ENCODE measurements at regions not wholly inside any gene's neighbourhood (a gene's known extent, or its start where the extent isn't known, plus 50 kb on each side); places are given as distances from the start of the nearest gene placed in this dataset.

DNA sequence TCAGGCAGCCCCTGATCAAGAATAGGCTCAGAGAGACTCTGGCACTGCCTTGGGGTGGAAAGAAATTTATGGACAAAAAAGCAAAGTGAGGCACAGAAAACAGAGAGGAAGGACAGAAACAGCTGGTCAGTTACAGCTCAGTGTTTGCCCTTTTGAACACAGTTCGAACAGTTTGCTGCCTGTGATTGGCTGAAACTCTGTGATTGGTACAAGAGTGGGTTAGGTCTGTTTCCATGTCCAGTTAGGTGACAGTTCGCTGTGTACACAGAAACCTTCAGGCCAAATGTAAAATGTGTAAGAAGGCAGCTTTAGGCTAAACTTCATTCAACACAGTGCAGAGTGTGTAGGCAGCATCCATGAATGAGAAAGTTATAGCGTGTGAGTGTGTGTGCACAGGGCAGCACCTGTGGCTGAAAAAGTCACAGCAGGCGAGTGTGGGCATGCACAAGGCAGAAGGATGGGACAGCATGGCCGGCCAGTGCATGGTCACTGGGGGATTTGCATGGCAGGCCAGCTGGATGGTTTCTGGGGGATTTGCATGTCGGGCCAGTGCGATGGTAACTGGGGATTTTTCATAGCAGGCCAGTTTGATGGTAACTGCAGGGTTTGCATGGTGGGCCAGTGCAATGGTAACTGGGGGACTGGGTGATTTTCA, 75.4 kb upstream of the FRMD1 start:
- no peak overlapping the region for H2BK5ac ChIP-seq (ENCODE audit: low read depth, low read length, poor library complexity, severe bottlenecking)
- peak overlapping the region in 1 of 2 experiments; percentile 51 for H3K14ac ChIP-seq (ENCODE audit: low read length in 2 of 2)
- H2AFZ ChIP-seq (ENCODE audit: low read depth, low read length), result no peak overlapping the region
- peak overlapping the region; percentile 12 for H2BK15ac ChIP-seq (ENCODE audit: low read depth, poor library complexity, severe bottlenecking)
- H4K91ac ChIP-seq (ENCODE audit: low read length), result peak overlapping the region; percentile 77
- H2BK120ac ChIP-seq (ENCODE audit: low read depth, low read length), result peak overlapping the region; percentile 77
- H3K27me3 ChIP-seq (ENCODE audit: control insufficient read depth in 1 of 2, insufficient read depth in 1 of 2, low read length in 2 of 2), result peaks cover 0 to 20% of the 10 kb centered on the region in 2 experiments
- no peaks in the 10 kb centered on the region for H3K9me3 ChIP-seq (ENCODE audit: control insufficient read depth, low read length)
- no peak overlapping the region for H3K27ac ChIP-seq (ENCODE audit: low read length, poor library complexity, severe bottlenecking)
- H4K8ac ChIP-seq (ENCODE audit: low read length), result peak overlapping the region; percentile 53
- H3K18ac ChIP-seq (ENCODE audit: low read depth in 1 of 2, low read length in 2 of 2), result peak overlapping the region; percentile 8 to 26
- H3K9ac ChIP-seq (ENCODE audit: low read length), result no peak overlapping the region
- H3K4me2 ChIP-seq (ENCODE audit: low read length, poor library complexity, severe bottlenecking), result no peak overlapping the region
- no peak for DNase-seq
- H2AK5ac ChIP-seq (ENCODE audit: low read length, severe bottlenecking), result no peak overlapping the region
- H3K23ac ChIP-seq (ENCODE audit: low read length in 2 of 2), result no peak overlapping the region
- no peaks in the 10 kb centered on the region for H3K36me3 ChIP-seq (ENCODE audit: control insufficient read depth in 1 of 2, insufficient read depth in 2 of 2, low read depth in 1 of 2, low read length in 2 of 2)
- no peaks in the 10 kb centered on the region for H3K79me1 ChIP-seq (replicated peaks; ENCODE audit: low read length, poor library complexity, severe bottlenecking)
- no peak overlapping the region for H3K4me3 ChIP-seq (ENCODE audit: insufficient read depth in 1 of 2, low read depth in 1 of 2, low read length in 2 of 2)
- peak overlapping the region in 1 of 2 experiments; percentile 31 for H3K4ac ChIP-seq (ENCODE audit: low read depth in 1 of 2, low read length in 2 of 2)
- peak overlapping the region; percentile 64 to 88 for H2BK12ac ChIP-seq (ENCODE audit: low read length in 2 of 2)
- peaks cover 38% of the 10 kb centered on the region for H3K4me1 ChIP-seq (ENCODE audit: control insufficient read depth, insufficient read depth, low read depth, low read length)
- WGBS, result 94% methylated on average over 7 of the region's 7 CpGs

DNA sequence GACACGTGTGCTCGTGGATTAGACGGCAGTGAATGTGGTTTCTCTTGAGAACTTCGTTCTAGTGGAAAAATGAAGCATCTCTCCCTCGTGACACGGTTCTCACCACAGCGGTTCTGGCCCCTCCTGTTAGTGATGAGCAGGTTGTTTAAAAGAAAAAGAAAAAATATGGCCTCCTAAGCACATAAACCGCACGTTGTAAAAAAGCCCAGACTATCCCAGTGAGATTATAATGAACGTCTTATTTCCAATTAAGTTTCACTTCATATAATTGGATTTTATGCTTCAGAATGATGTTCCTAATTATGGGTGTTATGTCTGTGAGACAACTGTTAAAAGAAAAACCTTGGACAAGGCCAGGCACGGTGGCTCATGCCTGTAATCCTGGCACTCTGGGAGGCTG, 74.5 kb upstream of the FRMD1 start:
- no peaks in the 10 kb centered on the region for H3K79me1 ChIP-seq (replicated peaks; ENCODE audit: low read length, poor library complexity, severe bottlenecking)
- WGBS, result 85% methylated on average over 8 of the region's 11 CpGs

DNA sequence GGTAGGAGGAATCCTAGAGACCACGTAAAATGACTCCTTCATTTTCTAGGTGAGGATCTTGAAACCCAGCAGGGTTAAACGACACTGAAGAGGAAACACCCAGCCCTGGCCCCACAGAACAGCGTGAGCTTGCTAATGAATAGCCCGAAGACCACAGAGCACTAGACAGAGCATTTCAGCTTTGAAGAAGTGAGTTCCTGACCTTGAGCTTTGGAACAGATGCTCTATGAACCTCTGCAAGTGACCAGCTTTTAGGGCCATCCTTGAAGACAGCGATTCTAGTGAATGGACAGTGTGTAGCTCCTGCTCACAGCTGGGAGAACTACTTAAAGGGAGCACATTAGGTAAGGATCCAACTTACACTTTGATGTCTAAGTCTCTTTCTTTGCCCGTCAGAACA, 74.0 kb upstream of the FRMD1 start:
- peak overlapping the region in 1 of 2 experiments; percentile 20 for H2BK12ac ChIP-seq (ENCODE audit: low read length in 2 of 2)
- H3K4ac ChIP-seq (ENCODE audit: low read depth in 1 of 2, low read length in 2 of 2), result peak overlapping the region in 1 of 2 experiments; percentile 5
- no peaks in the 10 kb centered on the region for H3K9me3 ChIP-seq (ENCODE audit: control insufficient read depth, low read length)
- WGBS, result 49% methylated on average over 5 of the region's 6 CpGs
- H3K23ac ChIP-seq (ENCODE audit: low read length in 2 of 2), result no peak overlapping the region
- no peak overlapping the region for H2BK15ac ChIP-seq (ENCODE audit: low read depth, poor library complexity, severe bottlenecking)
- H3K79me1 ChIP-seq (replicated peaks; ENCODE audit: low read length, poor library complexity, severe bottlenecking), result no peaks in the 10 kb centered on the region
- H3K27ac ChIP-seq (ENCODE audit: low read length, poor library complexity, severe bottlenecking), result no peak overlapping the region
- no peak overlapping the region for H3K4me3 ChIP-seq (ENCODE audit: insufficient read depth in 1 of 2, low read depth in 1 of 2, low read length in 2 of 2)
- H2AK5ac ChIP-seq (ENCODE audit: low read length, severe bottlenecking), result no peak overlapping the region
- H3K27me3 ChIP-seq (ENCODE audit: control insufficient read depth in 1 of 2, insufficient read depth in 1 of 2, low read length in 2 of 2), result peaks cover 0 to 31% of the 10 kb centered on the region in 2 experiments
- no peak overlapping the region for H3K14ac ChIP-seq (ENCODE audit: low read length in 2 of 2)
- no peak overlapping the region for H3K4me2 ChIP-seq (ENCODE audit: low read length, poor library complexity, severe bottlenecking)
- peaks cover 29% of the 10 kb centered on the region for H3K4me1 ChIP-seq (ENCODE audit: control insufficient read depth, insufficient read depth, low read depth, low read length)
- no peak overlapping the region for H2BK5ac ChIP-seq (ENCODE audit: low read depth, low read length, poor library complexity, severe bottlenecking)
- no peak overlapping the region for H4K8ac ChIP-seq (ENCODE audit: low read length)
- H3K18ac ChIP-seq (ENCODE audit: low read depth in 1 of 2, low read length in 2 of 2), result no peak overlapping the region
- no peaks in the 10 kb centered on the region for H3K36me3 ChIP-seq (ENCODE audit: control insufficient read depth in 1 of 2, insufficient read depth in 2 of 2, low read depth in 1 of 2, low read length in 2 of 2)
- H2AFZ ChIP-seq (ENCODE audit: low read depth, low read length), result no peak overlapping the region
- H2BK120ac ChIP-seq (ENCODE audit: low read depth, low read length), result peak overlapping the region; percentile 22
- no peak overlapping the region for H3K9ac ChIP-seq (ENCODE audit: low read length)
- no peak for DNase-seq
- H4K91ac ChIP-seq (ENCODE audit: low read length), result no peak overlapping the region

More for the DNA sequence above, 74.5 kb upstream of the FRMD1 start:
- H2BK5ac ChIP-seq (ENCODE audit: low read depth, low read length, poor library complexity, severe bottlenecking), result no peak overlapping the region
- H2BK12ac ChIP-seq (ENCODE audit: low read length in 2 of 2), result no peak overlapping the region
- H3K4me2 ChIP-seq (ENCODE audit: low read length, poor library complexity, severe bottlenecking), result no peak overlapping the region
- H3K4ac ChIP-seq (ENCODE audit: low read depth in 1 of 2, low read length in 2 of 2), result no peak overlapping the region
- no peak overlapping the region for H3K9ac ChIP-seq (ENCODE audit: low read length)
- no peak overlapping the region for H4K8ac ChIP-seq (ENCODE audit: low read length)
- H3K4me1 ChIP-seq (ENCODE audit: control insufficient read depth, insufficient read depth, low read depth, low read length), result peaks cover 33% of the 10 kb centered on the region
- H3K27me3 ChIP-seq (ENCODE audit: control insufficient read depth in 1 of 2, insufficient read depth in 1 of 2, low read length in 2 of 2), result peaks cover 0 to 25% of the 10 kb centered on the region in 2 experiments
- H3K36me3 ChIP-seq (ENCODE audit: control insufficient read depth in 1 of 2, insufficient read depth in 2 of 2, low read depth in 1 of 2, low read length in 2 of 2), result no peaks in the 10 kb centered on the region
- H2BK15ac ChIP-seq (ENCODE audit: low read depth, poor library complexity, severe bottlenecking), result peak overlapping the region; percentile 44
- H4K91ac ChIP-seq (ENCODE audit: low read length), result no peak overlapping the region
- H3K4me3 ChIP-seq (ENCODE audit: insufficient read depth in 1 of 2, low read depth in 1 of 2, low read length in 2 of 2), result no peak overlapping the region
- H3K14ac ChIP-seq (ENCODE audit: low read length in 2 of 2), result no peak overlapping the region
- no peak overlapping the region for H2BK120ac ChIP-seq (ENCODE audit: low read depth, low read length)
- H3K9me3 ChIP-seq (ENCODE audit: control insufficient read depth, low read length), result no peaks in the 10 kb centered on the region
- no peak for DNase-seq
- no peak overlapping the region for H3K23ac ChIP-seq (ENCODE audit: low read length in 2 of 2)
- H2AFZ ChIP-seq (ENCODE audit: low read depth, low read length), result no peak overlapping the region
- H2AK5ac ChIP-seq (ENCODE audit: low read length, severe bottlenecking), result no peak overlapping the region
- no peak overlapping the region for H3K18ac ChIP-seq (ENCODE audit: low read depth in 1 of 2, low read length in 2 of 2)
- no peak overlapping the region for H3K27ac ChIP-seq (ENCODE audit: low read length, poor library complexity, severe bottlenecking)

- peak overlapping the region; percentile 41 for H2AK5ac ChIP-seq (ENCODE audit: low read length, severe bottlenecking)
- peak overlapping the region; percentile 22 for H2BK120ac ChIP-seq (ENCODE audit: low read depth, low read length)
- no peak overlapping the region for H2AFZ ChIP-seq (ENCODE audit: low read depth, low read length)
- no peaks in the 10 kb centered on the region for H3K79me1 ChIP-seq (replicated peaks; ENCODE audit: low read length, poor library complexity, severe bottlenecking)
- H3K27ac ChIP-seq (ENCODE audit: low read length, poor library complexity, severe bottlenecking), result peak overlapping the region; percentile 15
- no peak overlapping the region for H2BK15ac ChIP-seq (ENCODE audit: low read depth, poor library complexity, severe bottlenecking)
- H3K4me3 ChIP-seq (ENCODE audit: insufficient read depth in 1 of 2, low read depth in 1 of 2, low read length in 2 of 2), result no peak overlapping the region
- no peak overlapping the region for H2BK5ac ChIP-seq (ENCODE audit: low read depth, low read length, poor library complexity, severe bottlenecking)
- no peak overlapping the region for H3K4ac ChIP-seq (ENCODE audit: low read depth in 1 of 2, low read length in 2 of 2)
- H3K27me3 ChIP-seq (ENCODE audit: control insufficient read depth in 1 of 2, insufficient read depth in 1 of 2, low read length in 2 of 2), result peaks cover 0 to 35% of the 10 kb centered on the region in 2 experiments
- H3K4me2 ChIP-seq (ENCODE audit: low read length, poor library complexity, severe bottlenecking), result no peak overlapping the region
- no peak overlapping the region for H3K23ac ChIP-seq (ENCODE audit: low read length in 2 of 2)
- 67% methylated on average over 17 of the region's 18 CpGs for WGBS
- peak overlapping the region; percentile 57 for H4K91ac ChIP-seq (ENCODE audit: low read length)
- H4K8ac ChIP-seq (ENCODE audit: low read length), result peak overlapping the region; percentile 43
- H3K9me3 ChIP-seq (ENCODE audit: control insufficient read depth, low read length), result no peaks in the 10 kb centered on the region
- H3K18ac ChIP-seq (ENCODE audit: low read depth in 1 of 2, low read length in 2 of 2), result peak overlapping the region; percentile 23 to 49
- peak overlapping the region; percentile 49 to 79 for H2BK12ac ChIP-seq (ENCODE audit: low read length in 2 of 2)
- H3K9ac ChIP-seq (ENCODE audit: low read length), result no peak overlapping the region
- H3K14ac ChIP-seq (ENCODE audit: low read length in 2 of 2), result peak overlapping the region in 1 of 2 experiments; percentile 24
- H3K4me1 ChIP-seq (ENCODE audit: control insufficient read depth, insufficient read depth, low read depth, low read length), result peaks cover 29% of the 10 kb centered on the region
- H3K36me3 ChIP-seq (ENCODE audit: control insufficient read depth in 1 of 2, insufficient read depth in 2 of 2, low read depth in 1 of 2, low read length in 2 of 2), result no peaks in the 10 kb centered on the region
- DNase-seq, result no peak
These were observed 73.4 kb upstream of the FRMD1 start for GRCh38 chr6:168152306-168152963.
